Stomach (tissue), 4 donors: ENCODE measurements at regions not wholly inside any gene's neighbourhood (a gene's known extent, or its start where the extent isn't known, plus 50 kb on each side); places are given as distances from the start of the nearest gene placed in this dataset.

Source experiments
- CTCF ChIP-seq, 7 experiments: fragments of 450-650 bp in 4 of 7; fragments of 200-600 bp in 3 of 7; sonication (generic) in 3 of 7; IDR thresholded peaks; one replicate each; pipeline ENCODE4 v1.5.1; 2016 to 2019; ENCODE audit warnings: antibody characterized with exemption in 7 of 7, control low read depth in 2 of 7, mild to moderate bottlenecking in 1 of 7
- POLR2AphosphoS5 ChIP-seq, 3 donors: sonication (generic); formaldehyde crosslinking; IDR thresholded peaks; one replicate each; pipeline ENCODE4 v1.6.1; 2016; ENCODE audit warnings: antibody characterized with exemption in 3 of 3

- TF ChIP-seq CTCF (IDR thresholded peaks at IDR 0.05) (no peak), POLR2AphosphoS5 (IDR thresholded peaks at IDR 0.05) (no peak)
Observed at GRCh38 chr10:34885898-34886297, 70.8 kb upstream of the PARD3 start.
